GM12864 (cell line): ENCODE measurements at regions not wholly inside any gene's neighbourhood (a gene's known extent, or its start where the extent isn't known, plus 50 kb on each side); places are given as distances from the start of the nearest gene placed in this dataset.
"Not testable (repeated sequence)": the region's sequence is repeated elsewhere in the genome, so short reads cannot be mapped to it uniquely, and the experiment has no call there.

Source experiments
- DNase-seq: peaks from one replicate; pipeline ENCODE4 v3.0.0-alpha.2; 2011; ENCODE audit warnings: low read depth
- H3K4me3 ChIP-seq: 2 replicates; pipeline ENCODE4 v1.5.1; 2011; ENCODE audit warnings: mild to moderate bottlenecking, low read depth, low read length, control low read depth
- TF ChIP-seq, protein P1 (sequence below): IDR thresholded peaks from 2 replicates; pipeline ENCODE4 v1.5.1; 2011; ENCODE audit warnings: low read depth, mild to moderate bottlenecking, moderate library complexity, low read length, control low read depth, inconsistent platforms; ENCODE audit errors: missing control alignments

DNA sequence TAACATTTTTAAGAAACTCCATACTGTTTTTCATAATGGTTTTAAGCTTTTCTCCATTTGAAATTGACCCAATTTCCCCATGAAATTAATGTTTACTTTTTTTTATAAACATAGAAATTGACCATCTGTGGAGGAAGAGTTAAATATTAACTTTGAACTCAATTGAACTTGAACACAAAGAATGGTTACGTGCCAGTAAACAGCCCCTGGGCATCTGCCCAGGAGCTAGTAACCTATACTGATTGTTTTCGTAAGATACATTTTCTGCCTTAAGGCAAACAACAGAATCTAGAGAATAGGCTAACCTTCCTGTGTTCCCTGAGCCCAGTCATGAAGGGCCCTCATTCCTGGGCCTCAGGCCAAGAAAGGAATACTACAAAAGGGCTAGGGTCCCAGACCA is 235.9 kb downstream of the ZFY start:
- not testable (repeated sequence) for DNase-seq, H3K4me3 ChIP-seq

DNA sequence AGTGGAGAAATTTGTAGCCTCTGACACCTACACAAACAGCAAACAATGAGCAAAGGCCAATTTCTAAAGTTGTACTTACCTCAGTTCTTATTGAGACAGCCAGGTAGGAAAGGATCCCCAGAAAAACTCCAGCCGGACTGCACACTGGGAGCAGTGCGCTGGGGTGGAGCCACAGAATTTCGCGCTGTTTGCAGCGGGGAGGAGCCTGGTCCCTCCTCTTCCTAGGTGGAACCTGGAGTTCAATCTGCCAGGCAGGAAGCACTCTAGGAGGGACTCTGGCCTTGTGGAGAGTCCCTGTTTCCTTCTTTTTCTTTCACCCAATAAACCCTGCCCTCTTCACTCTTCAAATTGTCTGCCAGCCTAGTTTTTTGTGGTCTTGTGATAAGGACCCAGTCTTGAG is 259.9 kb downstream of the ZFY start:
- not testable (repeated sequence) for H3K4me3 ChIP-seq, DNase-seq

DNA sequence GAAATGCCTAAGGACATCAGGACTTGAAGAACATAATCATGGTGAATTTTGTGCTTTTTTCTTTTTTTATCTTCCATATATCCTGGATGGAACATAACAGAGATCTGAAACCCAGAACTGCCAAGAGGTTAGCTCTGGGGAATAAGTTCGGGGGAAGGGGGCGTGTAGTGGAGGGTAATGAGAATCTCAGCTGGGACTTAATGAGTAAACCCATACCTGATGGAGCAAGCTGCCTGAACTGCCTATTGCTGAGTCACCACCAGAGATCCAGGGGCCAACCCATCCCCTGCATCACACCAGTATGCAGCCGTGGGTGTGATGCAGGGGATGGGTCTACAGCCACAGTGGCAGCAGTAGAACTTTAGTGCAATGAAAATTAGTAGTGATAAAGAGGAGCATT is 267.1 kb downstream of the ZFY start:
- DNase-seq, H3K4me3 ChIP-seq: not testable (repeated sequence)

DNA sequence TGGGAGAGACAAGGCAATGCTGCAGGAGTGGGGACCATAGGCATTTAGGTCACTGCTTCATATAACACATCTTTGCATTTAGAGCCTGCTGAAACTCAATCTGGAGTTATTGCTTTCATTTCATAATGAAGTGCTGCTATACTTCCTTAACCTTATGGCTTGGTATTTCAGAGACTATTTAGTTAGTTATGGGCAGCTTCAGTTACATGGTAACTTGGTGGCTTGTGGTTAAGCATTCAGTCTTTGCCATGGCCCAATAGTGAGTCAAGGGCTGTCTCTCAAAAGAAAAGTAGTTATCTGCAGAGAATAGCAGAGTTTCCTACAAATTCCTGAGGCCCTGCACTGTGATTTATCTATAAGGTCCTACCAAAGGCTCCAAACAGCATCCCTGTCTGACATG is 271.6 kb downstream of the ZFY start:
- not testable (repeated sequence) for H3K4me3 ChIP-seq, DNase-seq

DNA sequence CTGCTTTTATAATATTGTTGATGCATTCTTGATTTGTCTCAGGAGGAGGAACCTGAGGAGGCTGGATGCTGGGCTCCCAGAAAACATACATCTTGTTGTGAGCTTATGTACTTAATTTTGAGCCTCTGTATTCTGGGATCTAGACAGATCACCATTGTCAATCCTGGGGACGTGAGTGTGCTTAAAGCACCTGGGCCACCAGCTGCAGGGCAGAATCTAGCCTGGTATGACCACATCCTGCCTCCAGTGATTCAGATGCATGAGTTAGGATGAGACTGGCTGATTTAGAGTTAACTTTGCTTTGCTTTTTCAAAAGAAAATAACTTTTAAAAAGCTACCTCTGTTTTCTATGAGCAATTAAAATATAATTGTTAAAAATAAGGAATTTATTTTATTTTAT is 278.0 kb downstream of the ZFY start:
- H3K4me3 ChIP-seq, DNase-seq: not testable (repeated sequence)

DNA sequence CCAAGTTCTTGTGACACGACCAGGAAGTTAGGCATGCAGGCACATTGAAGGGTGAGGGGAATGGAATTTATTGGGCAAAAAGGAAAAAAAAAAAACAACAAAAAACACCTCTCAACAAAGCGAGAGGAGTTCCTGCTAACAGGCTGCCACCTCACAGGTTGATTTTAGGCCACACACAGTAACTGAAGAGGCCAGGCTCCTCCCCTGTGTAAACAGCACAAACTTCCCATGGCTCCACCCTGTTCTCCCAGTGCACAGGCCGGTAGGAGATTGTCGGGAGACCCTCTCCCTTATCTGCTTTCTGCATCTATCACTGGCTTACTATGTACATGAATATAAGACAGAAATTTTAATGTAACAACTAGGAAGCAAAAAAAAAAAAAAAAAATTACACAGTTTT is 283.0 kb downstream of the ZFY start:
- not testable (repeated sequence) for H3K4me3 ChIP-seq, DNase-seq

DNA sequence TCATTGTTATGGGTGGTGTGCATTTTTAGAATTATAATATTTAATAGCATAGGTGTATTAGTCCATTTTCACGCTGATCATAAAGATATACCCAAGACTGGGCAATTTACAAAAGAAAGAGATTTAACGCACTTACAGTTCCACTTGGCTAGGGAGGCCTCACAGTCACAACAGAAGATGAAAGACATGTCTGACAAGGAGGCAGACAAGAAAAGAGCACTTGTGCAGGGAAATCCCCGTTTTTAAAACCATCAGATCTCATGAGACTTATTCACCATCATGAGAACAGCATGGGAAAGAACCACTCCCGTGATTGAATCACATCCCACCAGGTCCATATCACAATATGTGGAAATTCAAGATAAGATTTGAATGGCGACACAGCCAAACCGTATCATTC is 283.4 kb downstream of the ZFY start:
- not testable (repeated sequence) for H3K4me3 ChIP-seq, DNase-seq

DNA sequence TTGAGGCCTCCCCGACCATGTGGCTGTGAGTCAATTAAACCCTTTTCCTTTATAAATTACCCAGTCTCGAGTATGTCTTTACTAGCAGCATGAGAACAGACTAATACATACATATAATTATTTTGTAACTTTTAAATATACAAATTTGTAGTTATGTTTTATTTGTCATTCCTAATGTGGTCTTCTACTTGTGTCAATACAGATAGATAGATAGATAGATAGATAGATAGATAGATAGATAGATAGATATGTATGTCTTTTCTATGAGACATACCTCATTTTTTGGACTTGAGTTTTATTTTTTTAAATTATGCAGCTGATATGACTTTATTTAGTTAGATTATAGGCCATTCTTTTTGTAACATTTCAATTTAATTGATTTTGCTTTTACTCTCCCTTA is 316.0 kb upstream of the TGIF2LY start:
- not testable (repeated sequence) for H3K4me3 ChIP-seq, DNase-seq

DNA sequence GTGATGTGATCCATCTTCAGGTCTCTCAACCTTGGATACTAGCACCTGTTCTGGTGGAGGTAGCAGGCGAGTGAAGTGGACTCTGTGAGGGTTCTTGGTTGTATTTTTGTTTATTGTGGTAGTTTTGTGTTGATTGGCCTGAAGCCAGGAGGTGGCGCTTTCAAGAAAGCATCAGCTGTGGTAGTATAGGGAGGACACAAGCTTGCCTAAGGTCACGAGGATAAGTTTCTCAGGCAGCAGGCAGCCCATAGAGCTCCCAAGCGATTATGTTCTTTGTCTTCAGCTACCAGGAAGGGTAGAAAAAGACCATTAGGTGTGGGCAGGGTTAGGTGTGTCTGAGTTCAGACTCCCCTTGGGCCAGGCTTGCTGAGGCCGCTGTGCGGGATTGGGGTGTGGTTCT is 290.8 kb upstream of the TGIF2LY start:
- H3K4me3 ChIP-seq, DNase-seq: not testable (repeated sequence)

DNA sequence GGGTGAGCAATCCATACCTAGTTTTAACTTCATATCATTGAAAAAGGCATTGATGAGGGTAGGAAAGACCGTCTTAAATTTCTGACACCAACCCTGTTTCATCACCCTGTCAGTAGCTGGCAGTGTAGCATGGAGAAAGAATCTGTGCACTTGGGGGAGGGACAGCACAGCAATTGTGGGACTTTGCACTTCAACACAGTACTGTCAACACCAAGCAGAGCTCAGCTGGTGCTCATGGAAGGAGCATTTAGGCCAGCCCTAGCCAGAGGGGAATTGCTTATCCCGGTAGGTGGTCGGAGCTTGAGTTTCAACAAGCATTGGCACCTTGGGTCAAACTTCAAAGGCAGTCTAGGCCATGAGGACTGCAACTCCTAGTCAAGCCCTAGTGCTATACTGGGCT is 281.6 kb upstream of the TGIF2LY start:
- not testable (repeated sequence) for H3K4me3 ChIP-seq, DNase-seq

DNA sequence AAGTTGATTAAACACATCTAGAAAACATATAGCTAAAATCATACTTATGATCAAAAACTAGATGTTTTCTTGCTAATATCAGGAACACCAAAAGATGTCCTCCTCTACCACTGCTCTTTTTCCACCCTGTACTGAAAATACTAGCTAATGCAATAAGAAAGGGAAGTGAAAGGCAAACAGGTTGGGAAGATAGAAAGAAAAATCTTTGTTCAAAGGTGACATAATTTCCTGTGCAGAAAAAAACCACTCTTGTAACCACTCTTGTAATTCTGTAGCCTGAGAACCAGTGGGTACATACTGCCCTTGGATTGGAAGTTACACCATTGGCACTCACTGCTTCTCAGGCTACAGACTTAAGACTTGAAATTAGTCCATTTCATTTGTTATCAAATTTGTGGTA is 258.9 kb upstream of the TGIF2LY start:
- not testable (repeated sequence) for H3K4me3 ChIP-seq, DNase-seq

DNA sequence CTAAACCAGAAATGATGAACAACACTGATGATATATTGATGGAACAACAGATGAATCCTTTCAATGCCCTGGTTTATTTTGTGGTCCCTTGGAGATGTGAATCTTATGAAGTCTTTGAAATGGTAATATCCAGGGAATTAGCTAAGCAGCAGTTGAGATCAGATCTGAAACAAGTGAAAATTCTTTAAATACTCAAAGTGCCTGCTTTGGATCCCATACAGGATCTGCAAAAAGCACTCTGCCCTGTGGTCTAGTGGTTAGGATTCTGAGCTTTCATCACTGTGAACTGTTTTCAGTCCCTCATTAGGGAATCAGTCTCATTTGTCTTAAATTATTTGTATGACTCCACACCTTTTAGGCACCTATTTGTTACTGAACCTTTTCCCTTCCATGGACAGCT is 211.3 kb upstream of the TGIF2LY start:
- DNase-seq, result not testable (repeated sequence)

DNA sequence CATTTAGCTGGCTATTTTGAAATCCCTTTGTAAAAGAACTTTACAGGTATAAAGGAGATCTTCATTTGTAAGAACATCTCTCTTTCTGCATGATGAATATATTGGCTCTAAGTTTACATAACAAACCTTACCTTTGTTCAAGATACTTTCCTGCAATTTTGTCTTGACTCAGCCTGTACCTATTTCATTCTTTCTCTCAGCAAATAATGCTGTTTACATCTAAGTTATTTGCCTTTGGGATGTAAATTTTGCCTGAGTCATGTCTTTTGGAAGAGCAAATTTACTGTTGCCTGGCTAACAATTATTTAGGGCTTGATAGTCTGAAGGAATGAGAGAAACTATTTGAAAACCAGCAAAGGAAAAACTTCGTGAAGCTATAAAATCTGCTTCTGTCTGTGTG is 210.4 kb upstream of the TGIF2LY start:
- DNase-seq, H3K4me3 ChIP-seq: not testable (repeated sequence)

More for the DNA sequence above, 211.3 kb upstream of the TGIF2LY start:
- H3K4me3 ChIP-seq, result not testable (repeated sequence)

DNA sequence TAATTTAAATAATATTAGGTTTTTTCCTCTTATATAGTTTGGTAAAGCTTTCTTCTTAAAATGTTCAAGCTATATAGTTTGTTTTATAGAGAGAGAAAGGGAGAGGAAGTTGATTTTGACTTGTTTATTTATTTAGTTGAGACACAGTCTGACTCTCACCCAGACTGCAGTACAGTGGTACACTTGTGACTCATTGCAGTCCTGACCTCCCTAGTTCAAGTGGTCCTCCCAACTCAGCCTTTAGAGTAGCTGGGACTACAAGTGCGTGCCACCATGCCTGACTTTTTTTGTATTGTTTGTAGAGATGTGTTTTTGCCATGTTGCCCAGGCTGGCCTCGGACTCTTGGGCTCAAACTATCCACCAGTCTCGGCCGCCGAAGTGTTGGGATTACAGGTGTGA is 187.4 kb upstream of the TGIF2LY start:
- not testable (repeated sequence) for DNase-seq, H3K4me3 ChIP-seq

DNA sequence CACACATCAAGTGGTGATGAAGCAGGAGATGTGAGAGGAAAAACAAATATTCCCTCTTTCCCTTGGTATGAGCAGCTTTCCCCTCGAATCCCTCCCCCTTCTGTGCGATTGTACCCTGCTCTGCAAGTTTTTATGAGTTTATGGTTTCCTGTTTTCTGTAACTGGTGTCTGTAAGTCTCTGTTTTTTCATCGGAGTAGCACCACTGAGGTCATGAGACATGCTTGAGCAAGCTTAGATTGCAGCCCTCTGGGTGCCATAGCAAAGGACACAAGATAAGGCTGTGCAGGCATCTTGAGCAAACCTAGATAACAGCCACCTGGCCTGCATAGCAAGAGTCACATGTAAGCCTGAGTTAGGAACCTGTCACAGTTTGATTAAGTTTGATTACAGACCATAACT is 174.6 kb upstream of the TGIF2LY start:
- not testable (repeated sequence) for DNase-seq, H3K4me3 ChIP-seq

DNA sequence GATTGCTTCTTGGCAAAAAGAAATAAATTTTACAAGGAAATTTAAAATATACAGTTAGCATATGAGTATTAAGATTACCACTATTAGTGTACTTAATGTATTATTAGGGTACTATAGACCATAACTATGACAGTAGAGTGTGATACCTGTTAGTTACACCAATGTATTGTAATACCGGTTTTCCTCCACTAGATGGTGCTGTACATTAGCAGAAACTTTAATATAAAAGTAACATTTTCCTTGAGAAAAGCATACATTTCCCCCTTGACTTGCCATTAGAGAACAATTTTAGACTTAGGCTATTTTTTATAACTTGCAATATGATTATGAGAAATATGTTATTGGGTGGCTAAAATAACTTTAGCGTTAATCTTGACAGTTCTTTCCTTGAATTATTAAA is 173.3 kb upstream of the TGIF2LY start:
- DNase-seq, H3K4me3 ChIP-seq: not testable (repeated sequence)
- TF ChIP-seq, protein P1, sequence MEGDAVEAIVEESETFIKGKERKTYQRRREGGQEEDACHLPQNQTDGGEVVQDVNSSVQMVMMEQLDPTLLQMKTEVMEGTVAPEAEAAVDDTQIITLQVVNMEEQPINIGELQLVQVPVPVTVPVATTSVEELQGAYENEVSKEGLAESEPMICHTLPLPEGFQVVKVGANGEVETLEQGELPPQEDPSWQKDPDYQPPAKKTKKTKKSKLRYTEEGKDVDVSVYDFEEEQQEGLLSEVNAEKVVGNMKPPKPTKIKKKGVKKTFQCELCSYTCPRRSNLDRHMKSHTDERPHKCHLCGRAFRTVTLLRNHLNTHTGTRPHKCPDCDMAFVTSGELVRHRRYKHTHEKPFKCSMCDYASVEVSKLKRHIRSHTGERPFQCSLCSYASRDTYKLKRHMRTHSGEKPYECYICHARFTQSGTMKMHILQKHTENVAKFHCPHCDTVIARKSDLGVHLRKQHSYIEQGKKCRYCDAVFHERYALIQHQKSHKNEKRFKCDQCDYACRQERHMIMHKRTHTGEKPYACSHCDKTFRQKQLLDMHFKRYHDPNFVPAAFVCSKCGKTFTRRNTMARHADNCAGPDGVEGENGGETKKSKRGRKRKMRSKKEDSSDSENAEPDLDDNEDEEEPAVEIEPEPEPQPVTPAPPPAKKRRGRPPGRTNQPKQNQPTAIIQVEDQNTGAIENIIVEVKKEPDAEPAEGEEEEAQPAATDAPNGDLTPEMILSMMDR, result peak; percentile 33

DNA sequence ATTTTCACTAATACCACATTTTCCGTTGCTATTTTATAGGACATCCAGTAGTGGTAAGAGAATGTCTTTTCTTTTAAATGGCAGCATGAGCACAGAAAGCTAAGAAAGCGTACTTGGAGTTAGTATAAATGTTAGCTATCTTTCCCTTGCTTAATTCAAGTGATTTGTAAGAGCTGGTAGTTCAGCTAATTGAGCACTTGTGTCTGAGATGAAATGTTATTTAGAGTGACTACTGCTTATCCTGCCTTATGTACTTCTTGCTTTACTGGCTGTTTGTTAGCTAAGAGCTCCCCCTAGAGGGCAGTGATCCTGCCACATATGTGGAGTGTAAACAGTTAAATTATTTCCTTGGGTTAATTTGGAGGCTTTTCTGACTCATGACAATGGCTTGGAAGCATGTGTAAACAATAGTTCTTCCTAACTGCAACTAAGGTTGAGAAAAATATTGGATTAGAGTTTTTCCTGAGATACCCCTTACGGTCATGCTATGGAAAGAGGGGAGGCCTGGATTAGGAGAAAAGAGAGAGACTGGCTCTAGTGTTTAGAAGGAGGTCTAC is 171.9 kb upstream of the TGIF2LY start:
- DNase-seq, H3K4me3 ChIP-seq: not testable (repeated sequence)

DNA sequence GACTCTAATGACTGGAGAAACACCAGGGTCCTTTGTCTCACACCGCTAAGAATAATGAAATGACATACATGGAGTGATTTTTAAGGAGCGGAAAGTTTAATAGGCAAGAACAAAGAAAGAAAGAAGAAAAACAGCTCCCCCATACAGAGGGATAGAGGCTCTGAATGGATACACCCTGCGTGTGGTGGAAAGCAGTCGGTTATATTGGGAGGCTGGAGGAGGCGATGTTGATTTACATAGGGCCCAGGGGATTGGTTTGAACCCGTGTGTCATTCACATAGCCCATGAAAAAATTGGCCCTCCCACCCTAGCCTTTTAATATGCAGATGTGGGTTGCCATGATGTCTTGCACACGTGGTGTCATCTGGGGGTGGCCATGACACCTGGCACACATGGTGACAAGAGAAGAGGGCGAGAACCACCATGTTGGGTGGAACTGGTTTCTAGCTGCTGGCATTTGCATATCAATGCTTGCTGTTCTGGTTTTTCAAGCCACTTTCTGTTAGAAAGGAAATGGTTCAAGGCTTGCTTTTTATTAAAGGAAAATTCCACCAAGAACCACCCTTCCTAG is 168.5 kb upstream of the TGIF2LY start:
- DNase-seq, result not testable (repeated sequence)

More for the DNA sequence above, 168.5 kb upstream of the TGIF2LY start:
- H3K4me3 ChIP-seq, result not testable (repeated sequence)
